ENCODE measurements at regions not wholly inside any gene's neighbourhood (a gene's known extent, or its start where the extent isn't known, plus 50 kb on each side); places are given as distances from the start of the nearest gene placed in this dataset.
"Not testable (repeated sequence)": the region's sequence is repeated elsewhere in the genome, so short reads cannot be mapped to it uniquely, and the experiment has no call there.

DNA sequence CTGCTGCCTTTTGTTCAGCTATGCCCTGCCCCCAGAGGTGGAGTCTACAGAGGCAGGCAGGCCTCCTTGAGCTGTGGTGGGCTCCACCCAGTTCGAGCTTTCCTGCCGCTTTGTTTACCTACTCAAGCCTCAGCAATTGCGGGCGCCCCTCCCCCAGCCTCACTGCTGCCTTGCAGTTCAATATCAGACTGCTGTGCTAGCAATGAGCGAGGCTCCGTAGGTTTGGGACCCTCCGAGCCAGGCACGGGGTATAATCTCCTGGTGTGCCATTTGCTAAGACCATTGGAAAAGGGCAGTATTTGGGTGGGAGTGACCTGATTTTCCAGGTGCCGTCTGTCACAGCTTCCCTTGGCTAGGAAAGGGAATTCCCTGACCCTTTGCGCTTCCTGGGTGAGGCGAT is 51.9 kb downstream of the DIPK2A start:
- DNase-seq: not testable (repeated sequence)

DNA sequence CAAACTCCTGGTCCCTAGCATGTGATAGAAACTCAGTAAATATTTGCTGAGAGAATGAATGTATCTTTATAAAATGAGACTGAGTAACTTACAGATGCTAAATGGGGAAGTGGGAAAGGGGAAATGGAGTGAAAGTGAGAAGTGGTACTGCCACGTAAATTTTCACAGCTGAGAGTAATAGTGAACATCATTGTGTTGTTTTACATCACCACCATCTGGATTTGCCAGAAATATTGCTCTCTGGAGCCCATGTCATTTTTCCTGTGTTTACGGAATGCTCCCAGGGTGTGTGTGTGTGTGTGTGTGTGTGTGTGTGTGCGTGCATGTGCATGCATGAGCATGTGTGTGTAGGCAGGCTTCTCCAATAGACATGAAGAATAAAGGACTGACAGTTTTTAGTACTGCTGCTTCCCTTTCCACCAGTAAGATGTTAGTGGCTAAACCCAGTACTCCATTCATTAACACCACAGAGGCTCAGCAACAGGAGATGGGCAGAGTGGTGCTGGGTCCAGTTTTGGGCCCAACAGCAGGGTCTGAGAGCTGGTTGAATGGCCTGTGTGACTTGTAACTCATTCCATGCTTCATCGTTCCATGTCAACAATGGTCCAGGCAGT is 57.3 kb downstream of the DIPK2A start:
- DNase-seq: no peak

DNA sequence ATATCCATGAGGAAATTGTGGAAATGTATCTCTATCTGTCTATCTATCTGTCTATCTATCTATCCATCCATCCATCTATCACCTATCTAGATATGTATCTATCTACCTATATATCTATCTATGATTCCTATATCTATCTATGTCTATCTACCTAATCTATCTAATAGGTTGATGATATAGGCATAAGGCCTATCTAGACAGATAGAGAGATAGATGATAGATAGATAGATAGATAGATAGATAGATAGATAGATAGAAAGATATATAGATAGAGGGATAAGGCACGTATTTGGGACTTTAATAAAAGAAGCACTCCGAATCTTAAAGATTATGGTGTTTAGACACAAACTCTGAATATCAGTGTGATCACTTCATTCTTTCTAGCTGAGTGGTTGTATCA is 58.1 kb downstream of the DIPK2A start:
- no peak for DNase-seq

DNA sequence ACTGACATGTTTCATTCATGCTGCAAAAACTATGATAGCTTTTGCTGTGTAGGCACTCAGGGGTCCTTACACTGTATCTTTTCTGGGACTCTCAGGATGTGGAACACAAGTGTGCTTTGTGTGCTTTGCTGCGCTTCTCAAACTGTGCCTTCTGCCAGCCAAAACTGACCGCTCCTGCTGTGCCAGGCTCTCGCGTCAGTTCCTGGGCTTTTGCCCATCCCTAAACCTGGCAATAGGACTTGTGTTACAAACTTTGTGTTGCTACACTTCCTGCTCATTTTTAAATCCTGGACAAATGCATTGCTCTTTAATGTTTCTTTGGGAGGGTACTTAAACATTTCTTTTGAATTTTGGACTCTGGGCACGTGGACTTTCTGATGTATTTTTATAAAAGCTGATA is 60.3 kb downstream of the DIPK2A start:
- no peak for DNase-seq

DNA sequence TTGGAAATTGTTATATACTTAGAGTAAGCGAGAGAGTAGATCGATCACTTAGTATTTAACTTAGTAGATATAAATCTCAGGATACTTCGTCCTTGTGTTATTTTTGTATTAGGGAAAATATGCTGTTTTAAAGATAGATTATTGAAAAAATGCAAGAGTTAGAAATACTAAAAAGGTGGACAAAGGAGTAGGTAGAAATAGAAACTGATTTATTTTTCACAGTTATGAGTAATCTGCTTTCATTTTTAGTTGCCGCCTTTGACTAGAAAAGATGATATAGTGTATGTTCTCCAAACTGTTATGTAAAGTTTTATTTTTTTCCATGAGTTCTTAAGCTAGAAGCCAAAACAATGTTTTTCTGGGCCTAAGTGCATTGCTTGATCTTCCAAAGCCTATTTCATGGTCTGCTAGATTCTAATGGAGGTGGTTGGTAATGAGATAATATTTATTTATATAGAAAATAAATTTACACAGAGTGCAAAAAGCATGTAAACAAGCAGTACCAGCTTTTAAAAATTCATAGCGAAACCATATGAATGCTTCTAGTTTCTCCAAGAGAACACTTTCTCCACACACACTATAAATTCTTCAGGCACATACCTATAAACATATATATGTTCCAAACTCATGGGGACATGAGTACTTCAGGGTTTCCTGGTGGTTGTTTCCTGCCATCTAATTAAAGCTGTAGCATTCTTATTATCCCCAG is 61.1 kb downstream of the DIPK2A start:
- no peak for DNase-seq

DNA sequence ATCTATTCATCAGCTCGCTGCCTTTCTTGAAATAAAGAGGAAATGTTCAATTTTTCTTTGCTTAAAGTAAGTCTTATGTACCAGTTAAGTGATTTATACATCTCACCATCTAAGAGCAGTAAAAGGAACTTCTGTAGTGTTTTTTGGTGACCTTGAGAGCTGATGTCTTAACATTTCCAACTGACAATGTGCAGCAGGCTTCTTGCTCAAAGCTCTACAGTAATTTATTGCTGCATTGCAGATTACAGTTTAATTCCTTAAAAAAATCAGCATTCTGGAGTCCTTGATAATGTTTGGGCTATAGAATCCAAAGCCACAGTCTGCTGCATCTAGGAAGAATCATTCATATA is 61.6 kb downstream of the DIPK2A start:
- peak; percentile 24 for DNase-seq

DNA sequence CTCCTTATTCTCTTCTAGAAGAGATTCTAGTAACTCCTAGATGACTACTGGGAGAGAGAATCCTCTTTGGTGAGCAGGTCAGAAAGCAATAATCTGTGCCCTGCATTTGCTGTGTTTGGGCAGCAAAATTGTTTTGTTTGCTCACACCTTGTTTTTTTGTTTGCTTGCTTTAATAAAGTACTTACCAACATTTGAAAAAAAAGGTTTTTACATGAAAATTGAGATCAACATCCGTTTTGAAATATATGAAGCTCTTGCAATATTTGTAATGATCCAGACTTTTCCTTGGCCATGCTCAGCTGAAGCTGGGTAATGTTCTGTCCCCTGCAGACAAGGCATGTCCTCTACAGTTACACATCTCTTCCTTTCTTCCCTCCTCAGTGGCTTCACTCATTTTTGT is 62.2 kb downstream of the DIPK2A start:
- no peak for DNase-seq

DNA sequence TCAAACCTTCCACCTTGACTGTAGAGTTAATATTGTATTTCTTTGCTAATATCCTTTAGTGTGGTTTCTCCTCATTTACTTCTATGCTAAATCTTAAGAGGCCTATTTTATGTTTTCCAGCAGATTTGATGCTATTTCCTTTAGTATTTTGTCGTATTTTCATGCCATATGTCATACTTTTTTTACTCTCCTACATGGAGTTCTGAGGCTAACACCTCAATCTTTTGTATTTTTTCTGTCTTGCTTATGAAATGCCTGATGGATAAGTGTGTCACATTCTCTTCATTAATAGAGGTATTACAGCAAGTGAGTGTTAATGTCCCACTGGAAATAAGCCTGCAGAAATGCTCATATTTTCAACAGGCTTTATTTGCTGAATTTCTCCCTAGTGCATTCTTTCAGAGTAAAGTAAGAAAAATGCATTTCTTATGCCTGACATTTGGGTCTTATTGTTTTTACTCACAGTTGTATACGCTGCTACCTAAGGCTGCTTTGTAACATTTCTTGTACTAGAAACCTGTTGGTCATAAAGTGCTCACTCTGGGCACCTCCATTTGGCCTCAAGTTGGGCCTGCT is 63.2 kb downstream of the DIPK2A start:
- DNase-seq: no peak

DNA sequence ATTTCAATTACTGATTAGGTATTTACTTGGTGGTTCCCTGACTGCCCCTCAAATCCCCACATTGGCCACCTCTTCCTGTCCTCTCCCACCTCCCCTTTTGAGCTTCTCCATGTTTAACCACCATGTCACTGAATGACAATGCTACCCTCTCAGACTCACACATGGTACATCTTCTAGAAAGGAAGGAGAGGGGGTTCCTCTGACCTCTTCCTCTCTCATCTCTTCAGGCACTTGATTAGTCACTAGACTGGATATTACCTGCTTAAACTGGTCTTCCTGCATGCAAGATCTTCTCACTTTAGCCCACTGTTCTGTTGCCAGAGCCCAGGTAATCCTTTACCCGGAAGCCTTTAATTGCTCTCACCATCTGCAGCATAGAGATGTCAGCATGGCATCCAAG is 64.9 kb downstream of the DIPK2A start:
- no peak for DNase-seq

DNA sequence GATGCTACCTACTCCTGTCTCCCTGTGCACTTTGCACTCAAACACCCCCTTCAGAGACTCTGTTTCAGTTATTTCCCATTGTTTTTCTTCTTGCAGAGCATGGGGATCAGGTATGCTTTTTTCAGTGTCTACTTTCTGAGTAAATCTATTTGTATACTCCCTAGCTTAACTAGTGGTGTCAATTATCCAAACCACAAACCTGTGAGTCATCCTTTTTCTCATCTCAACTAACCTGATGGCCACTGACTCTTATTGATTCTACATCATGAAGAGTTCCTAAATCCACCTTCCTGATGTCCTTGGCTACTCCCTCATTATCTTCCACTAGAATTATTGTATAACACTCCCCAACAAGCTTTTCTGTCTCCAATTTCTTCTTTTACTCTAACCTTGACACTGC is 68.0 kb downstream of the DIPK2A start:
- no peak for DNase-seq

DNA sequence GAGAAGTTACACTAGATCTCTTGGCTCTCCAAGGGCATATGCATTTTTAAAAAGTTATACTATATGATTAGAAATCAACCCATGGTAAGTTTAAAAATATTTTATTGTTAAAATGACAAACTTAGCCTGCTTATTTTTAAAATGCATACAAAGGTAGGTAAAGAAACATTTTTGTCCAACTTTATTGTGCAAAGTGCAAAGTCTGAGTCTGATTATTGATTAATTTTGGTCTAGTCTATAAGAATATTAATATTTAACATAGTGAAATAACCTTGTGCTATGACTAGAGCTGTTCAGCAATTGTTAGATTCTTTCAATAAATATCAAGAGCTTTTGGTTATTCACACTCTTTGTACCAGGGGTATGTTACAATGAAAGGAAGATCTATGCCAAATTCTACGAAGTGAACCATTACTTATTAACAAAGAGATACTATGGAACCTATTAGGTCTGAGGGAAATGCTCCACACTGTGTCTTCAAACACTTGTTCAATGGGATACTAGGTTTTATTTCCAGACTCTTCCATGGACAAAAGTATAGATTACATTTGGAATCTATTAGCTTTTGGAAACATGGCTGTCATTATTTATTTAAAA is 70.4 kb downstream of the DIPK2A start:
- DNase-seq: no peak

DNA sequence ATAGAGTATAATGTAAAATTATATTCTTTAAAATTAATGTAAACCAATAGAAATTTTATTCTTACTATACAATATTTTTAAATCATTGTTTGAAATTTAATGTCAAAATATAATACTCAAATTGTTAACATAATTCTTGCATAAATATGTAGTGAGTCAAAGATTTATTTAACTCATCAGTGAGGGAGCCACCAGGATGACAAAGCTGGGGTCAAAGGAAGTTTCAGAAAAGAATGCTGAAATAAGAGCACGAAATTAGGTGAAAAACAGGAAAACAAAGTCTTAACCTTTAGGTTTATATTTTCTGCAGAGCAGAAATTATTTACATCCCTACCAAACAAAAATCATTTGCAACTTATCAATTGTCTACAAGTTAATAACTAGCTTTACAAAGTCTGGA is 74.1 kb downstream of the DIPK2A start:
- no peak for DNase-seq

DNA sequence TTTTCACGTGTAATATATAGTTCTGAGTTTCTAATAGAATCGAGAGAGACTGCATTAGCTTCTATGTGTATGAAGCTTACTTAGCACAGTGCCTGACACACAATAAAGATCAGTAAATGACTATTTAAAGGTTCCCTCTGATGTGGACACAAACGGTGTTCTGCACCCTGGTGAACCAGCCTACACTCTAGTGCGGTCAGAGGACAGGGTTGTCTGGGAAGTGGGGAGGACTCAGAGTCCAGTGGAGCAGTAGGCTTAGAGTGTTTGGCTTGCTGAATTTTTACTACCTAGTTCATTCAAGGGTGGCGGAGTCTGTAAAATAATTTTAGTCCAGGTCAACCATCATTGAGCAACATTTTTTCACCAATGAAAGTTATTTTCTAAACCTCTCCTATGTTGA is 77.8 kb downstream of the DIPK2A start:
- no peak for DNase-seq

DNA sequence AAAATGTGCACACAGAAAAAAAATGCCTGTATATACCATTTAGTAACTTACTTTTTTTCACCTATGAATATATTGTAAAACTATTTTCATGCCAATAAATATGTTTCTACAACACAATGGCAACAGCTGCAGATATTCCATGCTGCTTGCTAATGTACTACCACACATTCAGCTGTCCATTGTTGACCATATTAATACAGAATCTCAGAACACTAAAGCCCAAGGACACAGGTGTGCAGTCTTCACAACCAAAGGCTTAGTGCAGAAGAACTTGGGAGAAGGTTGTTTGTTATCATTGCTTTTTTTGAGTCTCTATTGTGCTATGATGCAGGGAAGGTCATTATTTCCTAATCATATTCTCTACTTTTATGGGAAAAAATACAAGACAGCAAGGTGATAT is 79.6 kb downstream of the DIPK2A start:
- DNase-seq: no peak

DNA sequence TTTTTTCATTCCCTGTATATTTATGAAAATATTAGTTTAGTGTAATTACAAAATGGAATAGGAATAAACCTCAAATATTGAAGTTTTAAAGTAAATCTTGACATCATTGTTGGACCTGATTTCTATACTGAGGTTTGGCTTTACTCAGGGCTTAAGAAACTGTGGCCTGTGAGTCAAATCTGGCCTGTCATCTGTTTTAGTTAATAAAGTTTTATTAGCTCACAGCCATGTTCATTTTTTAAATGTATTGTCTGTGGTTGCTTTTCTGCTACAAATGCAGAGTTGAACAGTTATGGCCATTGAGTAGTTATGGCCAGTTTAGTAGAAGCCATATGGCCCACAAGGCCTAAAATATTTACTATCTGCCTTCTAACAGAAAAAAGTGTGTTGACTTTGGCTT is 80.7 kb downstream of the DIPK2A start:
- no peak for DNase-seq

DNA sequence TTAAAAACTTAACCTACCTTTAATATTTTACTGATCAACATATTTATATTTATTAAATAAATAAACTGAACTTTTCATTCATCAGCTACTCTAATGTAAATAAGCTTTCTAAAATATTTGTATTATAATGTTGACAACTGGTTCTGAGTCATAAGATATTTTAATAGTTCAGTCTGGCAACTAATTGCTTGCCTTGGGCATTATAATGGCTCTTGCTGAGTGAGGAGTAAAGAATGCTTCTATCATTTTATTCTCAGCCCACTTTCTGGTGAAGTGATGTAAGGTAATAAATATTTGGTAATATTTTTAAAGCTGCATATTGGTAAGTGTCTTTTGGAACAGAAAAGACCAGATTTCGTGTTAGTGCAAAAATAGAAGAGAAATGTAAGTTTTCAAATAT is 81.5 kb downstream of the DIPK2A start:
- DNase-seq: no peak

DNA sequence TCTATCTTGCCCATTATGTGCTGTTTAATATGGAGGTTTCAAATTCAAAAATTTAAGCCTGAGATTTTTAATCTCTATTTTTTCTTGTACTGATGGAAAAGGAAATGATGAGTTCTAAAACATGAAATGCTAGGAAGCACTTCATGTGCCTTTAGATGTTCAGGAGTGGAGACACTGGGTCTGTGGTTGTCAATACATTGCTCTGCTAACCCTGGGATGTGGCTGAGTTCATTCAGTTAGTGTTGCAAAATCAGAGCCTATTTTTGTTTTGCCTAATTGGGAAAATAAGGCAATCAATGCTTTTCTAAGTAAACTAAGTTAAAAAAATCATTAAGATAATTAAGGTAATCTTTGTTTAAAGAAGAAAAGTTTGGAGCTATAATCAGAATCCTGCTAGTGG is 83.1 kb downstream of the DIPK2A start:
- DNase-seq: no peak

DNA sequence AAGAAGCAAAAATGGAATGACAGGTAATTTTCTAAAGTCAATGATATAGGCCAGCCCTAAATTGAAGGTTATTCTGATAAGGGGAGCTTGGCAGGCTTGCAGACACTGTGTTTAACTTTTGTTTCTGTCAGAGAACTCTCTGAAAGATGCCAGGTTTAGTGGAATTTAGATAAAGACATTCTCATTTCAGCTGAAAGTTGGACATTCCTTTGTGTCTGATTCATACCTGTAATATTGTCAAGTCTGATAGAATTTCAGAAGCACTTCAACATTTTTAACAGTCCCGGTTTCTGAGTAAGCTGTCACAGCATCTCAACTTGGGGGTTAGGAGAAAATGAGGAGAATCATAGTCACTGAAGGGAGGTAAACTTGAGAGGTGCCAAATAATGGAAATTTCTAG is 84.0 kb downstream of the DIPK2A start:
- no peak for DNase-seq

DNA sequence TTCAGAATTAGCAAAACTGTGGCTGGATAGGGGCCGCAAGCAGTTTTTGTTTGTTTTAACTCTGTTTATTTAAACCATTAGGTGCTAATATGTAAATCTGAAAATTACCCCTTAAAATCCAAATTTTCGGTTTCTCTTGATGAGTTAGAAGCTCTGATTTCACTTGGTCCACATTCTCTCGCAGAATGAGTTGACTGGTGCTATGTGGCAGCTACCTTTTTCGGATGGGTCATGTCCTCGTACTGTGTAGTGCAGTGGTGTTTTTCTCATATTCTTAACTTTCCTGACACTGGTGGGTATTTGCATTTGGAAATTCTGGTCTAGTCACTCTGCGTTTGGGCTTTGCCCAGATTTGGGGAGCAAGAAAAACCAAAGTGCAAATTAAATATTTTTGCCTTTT is 87.1 kb downstream of the DIPK2A start:
- no peak for DNase-seq

DNA sequence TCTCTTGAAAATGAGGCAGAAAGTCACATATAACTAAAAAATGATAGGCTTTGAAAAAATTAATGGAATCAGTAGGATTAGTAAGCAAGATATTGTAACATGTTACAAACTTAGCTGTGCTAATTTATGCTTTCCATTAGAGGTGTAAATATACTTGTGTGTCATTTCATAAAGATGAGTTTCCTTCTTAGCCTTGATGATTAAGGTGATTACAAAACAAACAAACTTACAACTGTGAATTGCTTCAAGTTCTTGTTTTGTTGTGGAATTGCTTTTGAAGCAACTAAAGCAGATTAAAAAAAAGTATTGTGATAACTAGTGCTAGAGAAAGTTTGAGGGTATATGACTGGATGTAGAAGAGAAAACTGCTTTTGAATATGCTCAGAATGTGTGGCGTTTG is 87.9 kb downstream of the DIPK2A start:
- DNase-seq: no peak

DNA sequence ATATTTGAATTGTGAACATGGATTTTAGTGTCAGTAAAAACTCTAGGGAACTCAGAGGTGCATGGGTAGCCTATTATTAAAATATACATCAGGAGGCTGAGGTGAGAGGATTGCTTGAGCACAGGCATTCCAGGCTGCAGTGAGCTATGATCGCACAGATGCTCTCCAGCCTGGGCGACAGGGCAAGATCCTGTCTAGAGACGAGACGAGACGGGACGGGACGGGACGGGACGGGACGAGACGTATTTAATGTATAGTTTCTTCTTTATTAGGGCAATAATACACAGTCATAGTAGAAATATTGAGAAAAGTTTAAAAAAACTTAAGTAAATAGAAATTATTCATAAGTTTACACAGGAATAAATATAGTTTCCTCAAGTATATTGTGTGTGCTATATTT is 89.3 kb downstream of the DIPK2A start:
- DNase-seq: no peak

DNA sequence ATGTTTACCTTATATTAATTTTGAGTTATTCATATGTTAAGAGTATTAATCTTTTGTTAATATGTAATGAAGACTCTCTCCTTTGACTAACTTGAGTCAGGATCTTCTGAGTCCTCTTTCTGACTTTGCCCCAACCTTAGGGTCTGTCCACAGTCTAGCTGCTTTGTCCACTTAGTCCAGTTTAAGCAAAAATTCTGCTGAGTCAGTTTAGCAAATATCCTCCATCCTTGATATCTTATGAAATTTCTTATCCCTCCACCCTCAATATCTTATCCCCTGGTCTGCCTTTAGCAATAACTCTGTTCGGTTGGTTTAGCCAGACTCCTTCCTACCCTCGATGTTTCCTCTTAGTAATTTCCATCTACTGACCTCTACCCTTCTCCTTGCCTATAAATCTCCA is 91.7 kb downstream of the DIPK2A start:
- DNase-seq: no peak

DNA sequence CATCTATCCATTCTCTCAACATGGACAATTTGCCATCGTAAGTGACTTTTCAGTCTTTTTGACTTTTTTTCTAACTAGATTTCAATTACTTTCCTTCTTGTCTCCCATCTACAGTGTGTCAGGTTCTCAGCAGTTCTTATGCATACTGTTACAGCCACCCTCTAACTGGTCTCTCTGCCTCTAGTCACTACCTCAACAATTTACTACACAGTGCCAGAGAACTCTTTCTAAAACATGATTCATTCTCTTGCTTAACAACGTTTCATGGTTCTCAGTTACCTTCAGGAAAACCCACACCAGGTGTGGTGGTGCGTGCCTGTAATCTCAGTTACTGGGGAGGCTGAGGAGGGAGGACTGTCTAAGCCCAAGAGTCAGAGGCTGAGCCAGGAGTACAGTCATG is 95.4 kb downstream of the DIPK2A start:
- DNase-seq: no peak

DNA sequence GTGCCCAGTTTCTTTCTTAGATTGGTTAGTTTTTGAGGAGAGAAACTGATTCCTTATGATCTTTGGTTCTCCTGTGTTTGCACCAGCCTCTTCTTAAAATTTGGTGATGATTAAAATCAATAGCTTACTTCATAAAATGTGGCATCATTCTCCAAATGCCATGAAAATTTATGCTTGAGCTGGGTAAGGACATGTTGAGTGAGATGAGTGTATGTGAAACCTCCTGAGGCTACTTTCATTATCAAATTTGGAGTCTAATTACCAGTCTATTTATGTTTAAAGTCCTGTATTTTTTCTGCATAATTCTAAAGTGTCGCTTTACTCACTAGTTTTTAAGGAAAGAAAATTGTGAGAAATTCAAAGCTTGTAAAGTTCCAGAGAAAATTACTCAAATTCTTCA is 102.1 kb downstream of the DIPK2A start:
- no peak for DNase-seq
